HG03432 (cell line): ENCODE measurements at regions not wholly inside any gene's neighbourhood (a gene's known extent, or its start where the extent isn't known, plus 50 kb on each side); places are given as distances from the start of the nearest gene placed in this dataset.

Experiments used
- ATAC-seq: cut with Tn5 transposase; IDR thresholded peaks from one replicate; pipeline ENCODE4 v1.9.1; 2021; ENCODE audit warnings: mild to moderate bottlenecking, moderate library complexity; ENCODE audit not compliant: unreplicated experiment

GRCh38 chr18:41756141-41756540, 198.9 kb upstream of the PIK3C3 start:
- no peak for ATAC-seq

- no peak for ATAC-seq
These were observed 200.7 kb upstream of the PIK3C3 start for GRCh38 chr18:41754332-41754731.

- ATAC-seq = no peak
These were observed 201.2 kb upstream of the PIK3C3 start for GRCh38 chr18:41753826-41754225.

GRCh38 chr18:41752826-41753225, 202.2 kb upstream of the PIK3C3 start:
- ATAC-seq = no peak

GRCh38 chr18:41751652-41752051, 203.4 kb upstream of the PIK3C3 start:
- no peak for ATAC-seq

- no peak for ATAC-seq
These were observed 203.9 kb upstream of the PIK3C3 start for GRCh38 chr18:41751161-41751560.

GRCh38 chr18:41747723-41748242, 207.3 kb upstream of the PIK3C3 start:
- no peak for ATAC-seq

GRCh38 chr18:41745166-41746049, 209.6 kb upstream of the PIK3C3 start:
- ATAC-seq = peak; percentile 84

- no peak for ATAC-seq
These were observed 210.5 kb upstream of the PIK3C3 start for GRCh38 chr18:41744421-41745030.

- no peak for ATAC-seq
These were observed 217.8 kb upstream of the PIK3C3 start for GRCh38 chr18:41737218-41737617.

- ATAC-seq = no peak
These were observed 220.1 kb upstream of the PIK3C3 start for GRCh38 chr18:41734917-41735316.

GRCh38 chr18:41732356-41732755, 222.7 kb upstream of the PIK3C3 start:
- no peak for ATAC-seq

- no peak for ATAC-seq
These were observed 223.2 kb upstream of the PIK3C3 start for GRCh38 chr18:41731884-41732283.

- no peak for ATAC-seq
These were observed 230.8 kb upstream of the PIK3C3 start for GRCh38 chr18:41724195-41724594.

GRCh38 chr18:41721103-41721790, 233.8 kb upstream of the PIK3C3 start:
- no peak for ATAC-seq

GRCh38 chr18:41720226-41720625, 234.8 kb upstream of the PIK3C3 start:
- no peak for ATAC-seq

- no peak for ATAC-seq
These were observed 235.2 kb upstream of the PIK3C3 start for GRCh38 chr18:41719808-41720207.

GRCh38 chr18:41714872-41715271, 240.2 kb upstream of the PIK3C3 start:
- ATAC-seq = no peak

GRCh38 chr18:41713969-41714825, 240.8 kb upstream of the PIK3C3 start:
- no peak for ATAC-seq

- ATAC-seq = no peak
These were observed 248.7 kb upstream of the PIK3C3 start for GRCh38 chr18:41706301-41706700.
